ENCODE measurements at regions not wholly inside any gene's neighbourhood (a gene's known extent, or its start where the extent isn't known, plus 50 kb on each side); places are given as distances from the start of the nearest gene placed in this dataset.

DNA sequence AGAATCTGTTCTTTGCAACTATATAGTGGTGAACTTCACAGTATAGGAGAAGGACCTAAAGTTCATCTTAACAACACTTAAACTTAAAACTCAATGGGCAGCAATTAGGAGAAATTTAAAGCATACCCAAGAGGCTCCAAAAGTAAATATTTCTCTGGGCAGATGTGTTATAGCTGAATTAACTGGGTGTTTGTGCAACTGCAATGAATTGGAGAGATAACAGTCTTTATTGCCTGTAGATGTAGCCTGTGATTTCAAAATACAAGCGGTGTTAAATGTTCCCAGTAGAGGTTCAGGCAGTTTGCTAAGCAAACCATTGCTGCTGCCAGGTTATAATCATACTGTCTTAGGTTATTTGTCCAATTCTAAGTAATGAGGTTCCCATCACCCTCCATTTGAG is 294.1 kb upstream of the MTNR1B start:
- Histone ChIP-seq H3K23me2 (ENCODE audit: low read depth, low read length) (no peaks in the 10 kb centered on the region), H2AK5ac (ENCODE audit: low read depth, low read length) (no peak overlapping the region), H3K27ac (ENCODE audit: low read depth, low read length) (no peak overlapping the region), H3K23ac (ENCODE audit: insufficient read length) (no peak overlapping the region), H4K5ac (ENCODE audit: insufficient read length, low read depth, low read length) (no peak overlapping the region), H3K9ac (replicated peaks in 1 of 4; ENCODE audit: extremely low read depth in 1 of 4, low read depth in 3 of 4, low read length in 3 of 4) (no peak overlapping the region), H3K36me3 (ENCODE audit: control insufficient read depth in 2 of 4, insufficient read depth in 4 of 4, low read length in 3 of 4) (no peaks in the 10 kb centered on the region), H3K79me2 (ENCODE audit: control insufficient read depth in 1 of 2, insufficient read depth in 2 of 2, low read length in 2 of 2) (no peaks in the 10 kb centered on the region), H3K14ac (ENCODE audit: insufficient read length) (no peak overlapping the region), H3K4me1 (replicated peaks in 1 of 4; ENCODE audit: control insufficient read depth in 3 of 4, insufficient read depth in 4 of 4, low read length in 3 of 4) (no peaks in the 10 kb centered on the region), H3K4ac (replicated peaks; ENCODE audit: insufficient read length, low read depth, low read length) (no peak overlapping the region), H4K8ac (ENCODE audit: extremely low read depth, insufficient read depth, low read length) (no peak overlapping the region), H4K91ac (replicated peaks; ENCODE audit: insufficient read length, low read length) (no peak overlapping the region), H2BK15ac (ENCODE audit: low read length) (no peak overlapping the region), H3K9me3 (ENCODE audit: insufficient read depth in 2 of 2, low read depth in 1 of 2, low read length in 1 of 2) (no peaks in the 10 kb centered on the region), H2BK5ac (ENCODE audit: low read depth, low read length) (no peak overlapping the region), H3K4me2 (ENCODE audit: insufficient read depth in 1 of 2, low read depth in 2 of 2, low read length in 2 of 2) (no peak overlapping the region), H3K18ac (ENCODE audit: extremely low read depth, low read length) (no peak overlapping the region), H3K27me3 (replicated peaks in 1 of 4; ENCODE audit: control insufficient read depth in 3 of 4, extremely low read depth in 1 of 4, insufficient read depth in 3 of 4, low read length in 3 of 4) (no peaks in the 10 kb centered on the region), H3K4me3 (ENCODE audit: extremely low read depth in 1 of 4, insufficient read depth in 2 of 4, low read depth in 3 of 4, low read length in 4 of 4) (no peak overlapping the region), H4K20me1 (replicated peaks in 1 of 2; ENCODE audit: control insufficient read depth in 1 of 2, insufficient read depth in 2 of 2, low read length in 2 of 2) (no peaks in the 10 kb centered on the region), H2BK20ac (ENCODE audit: low read length) (no peak overlapping the region), H3K79me1 (ENCODE audit: low read depth, low read length) (no peaks in the 10 kb centered on the region), H2BK120ac (replicated peaks; ENCODE audit: low read depth, low read length) (no peak overlapping the region), H2BK12ac (ENCODE audit: low read depth, low read length) (no peak overlapping the region), H2AFZ (ENCODE audit: low read length) (no peak overlapping the region), H3K56ac (replicated peaks; ENCODE audit: insufficient read length, low read depth, low read length) (no peak overlapping the region)
- FAIRE-seq = no peak
- 89% methylated on average over 1 of the region's 1 CpG; no CpG with 5 or more reads in 1 of the 2 experiments for WGBS, 2 experiments (ENCODE audit: extremely low coverage in 1 of 2, insufficient coverage in 1 of 2, insufficient read length in 1 of 2, insufficient replicate concordance in 2 of 2, low coverage in 1 of 2, low lambda C conversion rate in 2 of 2, missing lambda C conversion rate in 1 of 2)
- no peak for DNase-seq (ENCODE audit: low read depth in 1 of 2, low spot score in 2 of 2)
- POLR2A ChIA-PET (ENCODE audit: partially characterized antibody) = no interaction called here
- no peak for TF ChIP-seq SUZ12 (IDR thresholded peaks at IDR 0.05; ENCODE audit: low read length)
- TF ChIP-seq HDAC2 (IDR thresholded peaks at IDR 0.05; ENCODE audit: borderline replicate concordance in 1 of 2, low read depth in 2 of 2, low read length in 2 of 2) = no peak
- TF ChIP-seq RXRA (IDR thresholded peaks at IDR 0.05; ENCODE audit: insufficient read depth, low read depth, low read length) = no peak
- no peak for TF ChIP-seq JUND (IDR thresholded peaks at IDR 0.05; ENCODE audit: low read length)
- no peak for TF ChIP-seq TBP (IDR thresholded peaks at IDR 0.05; ENCODE audit: low read depth, low read length)
- no peak for TF ChIP-seq FOSL1 (IDR thresholded peaks at IDR 0.05; ENCODE audit: insufficient read depth, low read depth, low read length)
- no peak for TF ChIP-seq TAF7 (optimal IDR thresholded peaks at IDR 0.05; ENCODE audit: borderline replicate concordance, low read depth, low read length)
- TF ChIP-seq RAD21 (IDR thresholded peaks at IDR 0.05 in 1 of 2, conservative IDR thresholded peaks at IDR 0.05 in 1 of 2; ENCODE audit: low read depth in 2 of 2, low read length in 2 of 2) = no peak
- no peak for TF ChIP-seq SIX5 (IDR thresholded peaks at IDR 0.05; ENCODE audit: low read depth, low read length)
- no peak for TF ChIP-seq PHF8 (conservative IDR thresholded peaks at IDR 0.05; ENCODE audit: low read depth, low read length)
- no peak for TF ChIP-seq MAFK (IDR thresholded peaks at IDR 0.05; ENCODE audit: low read depth, low read length)
- TF ChIP-seq GTF2F1 (IDR thresholded peaks at IDR 0.05; ENCODE audit: borderline replicate concordance, low read depth, low read length) = no peak
- TF ChIP-seq JUN (IDR thresholded peaks at IDR 0.05; ENCODE audit: low read depth, low read length) = no peak
- CTCF ChIA-PET (ENCODE audit: partially characterized antibody) = no interaction called here
